ENCODE measurements at regions not wholly inside any gene's neighbourhood (a gene's known extent, or its start where the extent isn't known, plus 50 kb on each side); places are given as distances from the start of the nearest gene placed in this dataset.

DNA sequence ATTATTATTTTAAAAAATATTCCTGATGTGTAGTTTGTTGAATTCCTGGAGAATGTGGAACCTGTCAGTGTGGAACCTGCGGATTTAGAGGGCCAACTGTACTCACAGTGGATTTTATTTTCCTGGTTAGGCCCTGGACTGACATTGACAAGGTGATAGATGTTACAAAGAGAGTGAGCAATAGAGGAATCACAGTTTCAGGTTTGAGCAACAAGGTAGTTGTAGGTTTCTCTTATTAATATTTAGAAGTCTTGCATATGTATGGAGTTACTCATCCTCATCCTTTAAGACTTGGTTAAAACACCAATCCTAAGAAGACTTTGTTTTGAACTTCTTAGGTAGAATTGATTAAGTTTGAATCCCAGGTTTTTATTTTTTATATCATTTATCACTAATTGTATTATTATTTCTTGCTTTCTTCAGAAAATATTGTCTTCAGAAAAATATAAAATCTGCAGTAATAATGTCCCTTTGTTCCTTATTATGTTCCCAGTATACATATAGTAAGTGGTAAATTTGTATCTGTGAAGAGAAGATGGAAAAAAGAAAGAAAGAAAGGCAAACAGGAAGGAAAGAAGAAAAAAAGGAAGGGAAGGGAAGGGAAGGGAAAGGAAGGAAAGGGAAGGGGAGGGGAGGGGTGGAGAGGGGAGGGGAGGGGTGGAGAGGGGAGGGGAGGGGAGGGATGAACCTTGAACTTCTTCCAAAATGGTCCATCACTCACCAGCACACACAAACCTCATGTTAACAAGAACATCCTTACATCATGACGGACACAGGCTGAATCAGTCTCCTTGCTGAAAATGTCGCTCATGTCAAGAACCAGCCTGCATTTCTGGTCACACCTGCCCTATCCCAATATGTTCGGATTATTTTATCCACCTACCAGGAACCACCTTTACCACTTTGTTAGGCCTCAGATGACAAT is 867.2 kb downstream of the CDH11 start:
- no peak for TF ChIP-seq CTCF (IDR thresholded peaks at IDR 0.05; ENCODE audit: insufficient read depth, low read length)
- no peak for TF ChIP-seq GABPA (IDR thresholded peaks at IDR 0.05; ENCODE audit: low read depth)
- TF ChIP-seq, protein P1, sequence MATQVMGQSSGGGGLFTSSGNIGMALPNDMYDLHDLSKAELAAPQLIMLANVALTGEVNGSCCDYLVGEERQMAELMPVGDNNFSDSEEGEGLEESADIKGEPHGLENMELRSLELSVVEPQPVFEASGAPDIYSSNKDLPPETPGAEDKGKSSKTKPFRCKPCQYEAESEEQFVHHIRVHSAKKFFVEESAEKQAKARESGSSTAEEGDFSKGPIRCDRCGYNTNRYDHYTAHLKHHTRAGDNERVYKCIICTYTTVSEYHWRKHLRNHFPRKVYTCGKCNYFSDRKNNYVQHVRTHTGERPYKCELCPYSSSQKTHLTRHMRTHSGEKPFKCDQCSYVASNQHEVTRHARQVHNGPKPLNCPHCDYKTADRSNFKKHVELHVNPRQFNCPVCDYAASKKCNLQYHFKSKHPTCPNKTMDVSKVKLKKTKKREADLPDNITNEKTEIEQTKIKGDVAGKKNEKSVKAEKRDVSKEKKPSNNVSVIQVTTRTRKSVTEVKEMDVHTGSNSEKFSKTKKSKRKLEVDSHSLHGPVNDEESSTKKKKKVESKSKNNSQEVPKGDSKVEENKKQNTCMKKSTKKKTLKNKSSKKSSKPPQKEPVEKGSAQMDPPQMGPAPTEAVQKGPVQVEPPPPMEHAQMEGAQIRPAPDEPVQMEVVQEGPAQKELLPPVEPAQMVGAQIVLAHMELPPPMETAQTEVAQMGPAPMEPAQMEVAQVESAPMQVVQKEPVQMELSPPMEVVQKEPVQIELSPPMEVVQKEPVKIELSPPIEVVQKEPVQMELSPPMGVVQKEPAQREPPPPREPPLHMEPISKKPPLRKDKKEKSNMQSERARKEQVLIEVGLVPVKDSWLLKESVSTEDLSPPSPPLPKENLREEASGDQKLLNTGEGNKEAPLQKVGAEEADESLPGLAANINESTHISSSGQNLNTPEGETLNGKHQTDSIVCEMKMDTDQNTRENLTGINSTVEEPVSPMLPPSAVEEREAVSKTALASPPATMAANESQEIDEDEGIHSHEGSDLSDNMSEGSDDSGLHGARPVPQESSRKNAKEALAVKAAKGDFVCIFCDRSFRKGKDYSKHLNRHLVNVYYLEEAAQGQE (IDR thresholded peaks at IDR 0.05; ENCODE audit: insufficient replicate concordance, low read depth): no peak
- TF ChIP-seq POLR2AphosphoS5 (IDR thresholded peaks at IDR 0.05; ENCODE audit: low read depth): no peak

All from HL-60 (cell line).